IPS-15b (cell line): ENCODE measurements at regions not wholly inside any gene's neighbourhood (a gene's known extent, or its start where the extent isn't known, plus 50 kb on each side); places are given as distances from the start of the nearest gene placed in this dataset.

Experiments
- H3K27me3 ChIP-seq: one replicate; pipeline ENCODE4 v1.6.1; 2013; ENCODE audit warnings: low read length; ENCODE audit not compliant: control insufficient read depth, insufficient read depth
- H3K36me3 ChIP-seq: one replicate; pipeline ENCODE4 v1.6.1; 2013; ENCODE audit warnings: low read length; ENCODE audit not compliant: control insufficient read depth, insufficient read depth
- H3K4me1 ChIP-seq: one replicate; pipeline ENCODE4 v1.6.1; 2013; ENCODE audit warnings: mild to moderate bottlenecking, low read length; ENCODE audit not compliant: control insufficient read depth, insufficient read depth
- H3K4me3 ChIP-seq: one replicate; pipeline ENCODE4 v1.5.1; 2013; ENCODE audit warnings: low read depth, low read length
- H3K9ac ChIP-seq: one replicate; pipeline ENCODE4 v1.6.1; 2013; ENCODE audit warnings: low read depth, mild to moderate bottlenecking, low read length
- H3K9me3 ChIP-seq: one replicate; pipeline ENCODE4 v1.6.1; 2013; ENCODE audit warnings: mild to moderate bottlenecking, low read length; ENCODE audit not compliant: control insufficient read depth, insufficient read depth

DNA sequence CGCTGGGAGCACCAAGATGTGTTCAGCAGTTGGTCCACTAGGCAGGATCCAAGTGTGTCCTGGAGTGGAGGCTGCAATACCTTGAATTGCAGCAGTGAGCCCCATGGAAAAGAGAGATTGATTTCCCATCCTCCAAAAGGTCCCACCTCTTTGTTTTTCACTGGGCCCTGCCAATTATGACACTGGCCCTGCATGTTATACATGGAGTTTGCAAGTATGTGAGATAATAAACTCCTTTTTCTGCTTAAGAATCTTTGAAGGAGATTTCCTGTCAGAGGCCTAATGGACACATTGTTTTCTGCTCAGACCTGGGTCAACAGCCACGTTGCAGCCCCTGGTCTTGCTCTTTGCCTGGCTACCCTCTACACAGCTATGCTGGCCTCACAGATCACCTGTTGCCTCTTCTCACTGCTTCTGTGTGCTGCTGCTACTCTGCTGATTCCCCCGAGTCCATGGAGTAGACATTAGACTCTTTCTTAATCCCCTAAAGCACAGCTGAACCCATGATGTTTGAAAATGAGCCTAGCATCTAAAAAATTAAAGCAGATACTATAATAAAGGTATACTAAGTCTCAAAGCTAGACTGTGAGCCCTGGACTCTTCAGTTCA lies 341.9 kb upstream of the CDH11 start:
- Histone ChIP-seq H3K4me3 (no peak overlapping the region), H3K9ac (no peak overlapping the region), H3K27me3 (no peaks in the 10 kb centered on the region), H3K4me1 (no peaks in the 10 kb centered on the region), H3K9me3 (no peaks in the 10 kb centered on the region), H3K36me3 (no peaks in the 10 kb centered on the region)

DNA sequence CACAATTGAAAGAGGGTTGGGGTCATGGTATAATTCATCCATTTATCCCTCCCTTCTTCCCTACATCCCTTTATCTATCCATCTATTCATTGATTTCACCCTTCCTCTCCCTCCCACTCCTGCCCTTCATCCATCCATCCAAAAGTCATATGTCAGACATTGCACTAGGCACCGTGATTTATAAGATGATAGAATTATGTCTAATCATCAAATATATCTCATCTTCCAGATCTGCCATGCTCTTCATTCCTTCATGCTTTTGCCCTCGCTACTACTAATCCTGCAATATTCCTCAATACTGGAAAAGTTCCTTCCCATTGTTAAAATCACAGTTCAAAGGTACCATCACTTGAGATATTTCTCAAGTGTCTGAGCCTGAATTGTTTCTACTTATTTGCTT lies 335.2 kb upstream of the CDH11 start:
- no peaks in the 10 kb centered on the region for H3K4me1 ChIP-seq
- H3K4me3 ChIP-seq, result no peak overlapping the region
- H3K36me3 ChIP-seq, result no peaks in the 10 kb centered on the region
- H3K27me3 ChIP-seq, result no peaks in the 10 kb centered on the region
- no peaks in the 10 kb centered on the region for H3K9me3 ChIP-seq
- no peak overlapping the region for H3K9ac ChIP-seq

DNA sequence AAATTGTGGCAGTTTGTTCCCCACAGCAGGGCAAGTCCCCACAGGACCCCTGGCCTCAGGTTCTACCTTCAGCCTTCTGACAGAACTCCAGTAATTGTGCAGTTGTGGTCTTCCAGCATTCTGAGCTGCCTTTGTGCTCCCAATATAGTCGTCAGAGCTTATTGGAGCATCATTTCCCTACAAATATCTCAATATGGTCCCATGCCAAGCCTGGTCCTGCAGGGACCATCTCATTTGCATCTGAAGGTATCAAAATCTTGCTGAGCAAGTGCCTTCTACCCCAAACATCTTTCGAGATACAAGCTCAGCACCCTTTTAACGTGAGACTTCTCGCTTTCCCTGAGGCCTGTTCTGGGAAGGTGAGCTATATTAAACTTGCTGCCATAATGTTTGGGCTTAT lies 333.9 kb upstream of the CDH11 start:
- no peaks in the 10 kb centered on the region for H3K27me3 ChIP-seq
- no peak overlapping the region for H3K9ac ChIP-seq
- no peaks in the 10 kb centered on the region for H3K36me3 ChIP-seq
- H3K4me1 ChIP-seq, result no peaks in the 10 kb centered on the region
- no peak overlapping the region for H3K4me3 ChIP-seq
- no peaks in the 10 kb centered on the region for H3K9me3 ChIP-seq

DNA sequence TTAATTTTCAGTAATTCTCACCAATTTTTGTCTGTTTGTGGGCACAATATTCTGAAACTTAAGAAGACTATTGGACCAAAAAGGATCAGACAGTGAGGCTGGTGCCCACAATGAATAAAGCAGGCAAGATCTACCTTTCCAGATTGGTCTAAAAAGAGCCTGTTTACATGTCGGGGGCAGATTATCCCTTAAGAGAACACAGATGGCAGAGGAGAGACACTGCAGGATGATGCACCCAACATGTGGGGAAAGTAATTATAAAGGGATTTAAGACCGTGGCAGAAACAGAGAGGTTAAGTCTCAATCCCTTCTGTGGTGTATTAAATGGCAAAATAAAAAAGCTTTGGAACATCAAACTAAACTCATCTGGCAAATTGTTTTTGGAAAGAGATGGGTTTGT lies 331.8 kb upstream of the CDH11 start:
- H3K4me3 ChIP-seq, result no peak overlapping the region
- no peaks in the 10 kb centered on the region for H3K36me3 ChIP-seq
- H3K9ac ChIP-seq, result no peak overlapping the region
- no peaks in the 10 kb centered on the region for H3K9me3 ChIP-seq
- H3K27me3 ChIP-seq, result no peaks in the 10 kb centered on the region
- H3K4me1 ChIP-seq, result no peaks in the 10 kb centered on the region

DNA sequence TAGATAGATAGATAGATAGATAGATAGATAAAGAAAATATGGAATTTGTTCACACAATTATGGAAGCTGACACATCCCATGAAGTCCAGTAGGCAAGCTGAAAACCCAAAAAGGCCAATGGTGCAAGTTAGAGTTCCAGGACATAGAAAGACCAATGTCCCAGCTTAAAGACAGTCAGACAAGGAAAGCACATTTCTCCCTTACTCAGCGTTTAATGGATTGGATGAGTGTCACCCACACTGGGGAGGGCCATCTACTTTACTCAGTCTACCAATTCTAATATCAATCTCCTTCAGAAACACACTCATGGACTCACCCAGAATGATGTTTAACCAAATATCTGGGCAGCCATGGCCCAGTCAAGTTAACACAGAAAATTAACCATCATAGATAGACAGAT lies 327.7 kb upstream of the CDH11 start:
- Histone ChIP-seq H3K27me3 (no peaks in the 10 kb centered on the region), H3K9me3 (no peaks in the 10 kb centered on the region), H3K9ac (no peak overlapping the region), H3K36me3 (no peaks in the 10 kb centered on the region), H3K4me3 (no peak overlapping the region), H3K4me1 (no peaks in the 10 kb centered on the region)

DNA sequence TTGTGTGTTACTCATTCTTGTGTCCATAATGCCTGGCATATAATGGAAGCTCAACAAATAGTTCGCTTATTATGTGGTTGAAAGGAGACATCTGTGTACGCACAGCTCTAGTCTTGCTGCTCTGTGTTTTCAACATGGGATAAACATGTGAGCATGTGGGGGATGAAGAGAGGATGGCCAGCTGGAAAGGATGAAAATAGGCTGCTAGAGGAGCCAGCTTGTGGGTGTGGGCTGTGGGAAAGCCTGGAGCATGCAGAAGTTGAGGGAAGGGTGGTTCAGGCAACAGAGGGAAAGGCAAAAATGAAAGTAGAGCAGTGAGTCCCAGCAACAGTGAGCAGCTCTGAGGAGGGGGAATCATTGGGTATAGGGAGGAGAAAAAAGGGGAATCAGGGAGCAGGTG lies 324.6 kb upstream of the CDH11 start:
- no peaks in the 10 kb centered on the region for H3K9me3 ChIP-seq
- H3K9ac ChIP-seq, result no peak overlapping the region
- H3K4me1 ChIP-seq, result no peaks in the 10 kb centered on the region
- H3K36me3 ChIP-seq, result no peaks in the 10 kb centered on the region
- no peak overlapping the region for H3K4me3 ChIP-seq
- no peaks in the 10 kb centered on the region for H3K27me3 ChIP-seq

DNA sequence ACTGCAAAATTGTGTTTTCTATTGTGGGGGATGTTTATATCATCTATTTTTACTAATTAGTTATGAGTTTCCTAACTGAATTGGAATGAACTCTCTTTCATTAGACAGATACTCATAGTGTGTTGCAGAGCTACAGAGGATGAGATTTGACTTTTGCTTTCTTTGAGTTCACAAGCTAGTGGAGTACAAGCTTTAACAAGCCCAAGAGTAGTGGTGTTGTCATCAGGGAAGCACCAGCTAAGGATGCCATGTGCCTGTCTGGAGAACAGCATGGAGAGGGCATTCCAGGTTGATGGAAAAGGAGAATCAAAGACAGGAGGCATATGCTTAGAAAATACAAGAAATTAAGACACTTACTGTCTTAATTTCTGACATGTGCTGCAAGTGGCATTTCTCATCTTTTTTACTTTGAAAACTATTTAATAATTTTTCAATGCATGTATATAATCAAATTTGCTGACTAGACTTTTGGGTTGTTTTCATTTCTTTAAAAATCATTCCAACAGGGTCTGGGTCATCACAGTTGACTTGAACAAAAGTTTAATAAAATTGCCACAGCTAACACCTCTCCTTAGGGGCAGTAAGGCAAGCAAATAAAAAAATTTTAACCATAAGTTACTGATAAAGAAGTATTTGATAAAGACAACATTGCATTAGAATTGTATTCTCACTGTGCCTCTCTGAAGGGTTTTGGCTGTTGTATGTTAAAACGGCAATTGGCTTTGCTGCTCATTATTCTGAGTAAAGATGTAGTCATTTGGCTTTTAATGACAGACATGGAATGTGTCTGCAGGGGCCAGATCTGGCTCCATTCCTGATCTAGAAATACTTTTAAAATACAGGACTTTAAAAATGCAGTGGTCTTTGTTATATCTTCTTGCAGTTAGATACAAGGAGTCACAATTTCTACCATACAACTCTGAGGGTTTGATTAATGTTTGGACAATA lies 323.7 kb upstream of the CDH11 start:
- Histone ChIP-seq H3K9ac (no peak overlapping the region), H3K9me3 (no peaks in the 10 kb centered on the region), H3K4me3 (no peak overlapping the region), H3K36me3 (no peaks in the 10 kb centered on the region), H3K27me3 (no peaks in the 10 kb centered on the region), H3K4me1 (no peaks in the 10 kb centered on the region)

DNA sequence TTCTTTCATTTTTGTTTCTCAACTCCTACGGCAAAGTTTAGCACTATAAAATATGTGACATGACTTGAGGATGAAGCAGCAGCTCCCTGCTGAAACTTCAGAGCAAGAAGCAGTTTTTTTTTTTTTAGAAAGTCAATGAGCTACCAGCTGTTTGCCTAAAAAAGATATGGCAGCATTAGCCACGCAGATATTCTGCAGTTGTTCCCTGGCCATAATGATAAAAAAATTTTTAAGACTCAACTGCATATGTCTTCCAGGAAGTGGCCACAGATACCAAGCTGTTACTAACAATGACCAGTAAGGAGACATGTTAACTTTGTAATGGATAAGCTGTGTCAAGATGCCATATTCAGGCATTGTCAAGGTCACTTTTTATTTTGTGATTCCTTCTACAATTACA lies 319.6 kb upstream of the CDH11 start:
- H3K27me3 ChIP-seq, result no peaks in the 10 kb centered on the region
- H3K4me1 ChIP-seq, result no peaks in the 10 kb centered on the region
- H3K4me3 ChIP-seq, result no peak overlapping the region
- no peaks in the 10 kb centered on the region for H3K9me3 ChIP-seq
- H3K9ac ChIP-seq, result no peak overlapping the region
- no peaks in the 10 kb centered on the region for H3K36me3 ChIP-seq

DNA sequence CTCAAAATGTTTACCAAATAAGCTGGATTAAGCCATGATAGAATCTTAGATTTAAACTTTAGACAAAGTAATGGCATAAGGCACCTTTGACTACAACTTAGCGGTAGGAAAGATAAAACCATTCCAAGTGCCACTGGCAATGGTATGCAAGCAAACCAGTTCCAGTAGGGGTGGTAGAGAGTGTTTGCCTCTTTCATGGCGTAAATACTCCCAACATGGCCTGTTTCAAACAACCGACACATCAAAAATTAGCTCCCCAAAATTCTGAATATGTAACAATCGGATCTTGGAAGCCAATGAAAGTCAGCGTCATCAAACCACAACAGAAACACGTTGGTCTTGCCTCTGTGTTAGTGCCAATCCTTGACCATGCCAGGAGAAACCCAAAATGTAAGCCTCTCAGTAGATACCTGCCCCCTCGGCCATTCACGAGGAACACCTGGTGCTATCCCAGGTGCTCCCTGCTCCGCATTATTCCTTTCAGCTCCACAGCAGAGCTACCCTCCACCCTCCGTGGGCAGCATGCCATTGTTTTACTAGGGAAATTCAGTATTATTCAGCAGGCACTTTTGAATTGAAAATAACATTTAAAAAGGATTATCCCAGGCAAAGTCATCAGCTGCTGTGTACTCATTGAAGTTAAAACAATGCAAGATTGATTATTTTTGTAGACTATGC lies 307.8 kb upstream of the CDH11 start:
- Histone ChIP-seq H3K27me3 (no peaks in the 10 kb centered on the region), H3K9me3 (no peaks in the 10 kb centered on the region), H3K4me1 (peaks cover 18% of the 10 kb centered on the region), H3K4me3 (no peak overlapping the region), H3K36me3 (no peaks in the 10 kb centered on the region), H3K9ac (no peak overlapping the region)

DNA sequence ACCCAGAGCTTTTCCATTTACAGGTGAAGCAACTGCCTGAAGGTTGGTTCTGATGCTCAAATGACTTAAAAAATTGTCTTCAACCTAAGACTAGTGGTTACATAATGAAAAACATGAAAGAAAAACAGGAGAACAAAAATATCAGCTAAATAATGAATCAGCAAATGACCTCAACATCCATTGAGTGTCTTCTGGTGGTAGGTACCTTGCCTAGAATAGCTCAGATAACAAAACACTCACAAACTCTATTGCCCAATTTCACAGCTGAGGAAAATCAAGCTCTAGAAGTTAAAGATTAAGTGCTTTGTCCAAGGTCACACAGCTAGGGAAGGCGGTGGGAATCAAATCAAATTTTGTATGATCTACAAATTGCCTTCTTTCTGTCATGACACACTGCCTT lies 304.6 kb upstream of the CDH11 start:
- Histone ChIP-seq H3K27me3 (no peaks in the 10 kb centered on the region), H3K9ac (no peak overlapping the region), H3K4me1 (peaks cover 18% of the 10 kb centered on the region)

DNA sequence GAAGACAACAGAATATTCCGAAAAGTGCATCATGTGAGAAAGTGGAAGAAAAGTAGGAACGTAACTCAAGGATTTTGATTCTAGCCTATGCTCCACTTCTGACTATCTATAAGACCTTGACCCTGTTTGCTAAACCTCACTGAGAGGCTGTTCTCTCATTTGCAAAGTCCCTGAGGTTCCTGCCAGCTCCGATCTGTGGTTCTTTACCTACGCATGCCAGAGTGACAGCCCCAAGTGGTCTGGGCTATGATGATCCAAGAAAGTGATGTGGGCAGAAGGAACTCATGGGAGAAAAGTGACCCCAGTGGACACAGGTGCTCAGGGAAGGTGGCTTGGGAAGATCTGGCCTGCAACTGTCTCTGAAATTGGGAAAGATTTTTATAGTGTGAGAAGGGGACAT lies 301.1 kb upstream of the CDH11 start:
- H3K4me1 ChIP-seq, result no peaks in the 10 kb centered on the region
- no peaks in the 10 kb centered on the region for H3K9me3 ChIP-seq
- no peak overlapping the region for H3K9ac ChIP-seq
- no peaks in the 10 kb centered on the region for H3K36me3 ChIP-seq
- H3K4me3 ChIP-seq, result no peak overlapping the region
- no peaks in the 10 kb centered on the region for H3K27me3 ChIP-seq

More for the DNA sequence above, 304.6 kb upstream of the CDH11 start:
- Histone ChIP-seq H3K4me3 (no peak overlapping the region), H3K36me3 (no peaks in the 10 kb centered on the region), H3K9me3 (no peaks in the 10 kb centered on the region)

DNA sequence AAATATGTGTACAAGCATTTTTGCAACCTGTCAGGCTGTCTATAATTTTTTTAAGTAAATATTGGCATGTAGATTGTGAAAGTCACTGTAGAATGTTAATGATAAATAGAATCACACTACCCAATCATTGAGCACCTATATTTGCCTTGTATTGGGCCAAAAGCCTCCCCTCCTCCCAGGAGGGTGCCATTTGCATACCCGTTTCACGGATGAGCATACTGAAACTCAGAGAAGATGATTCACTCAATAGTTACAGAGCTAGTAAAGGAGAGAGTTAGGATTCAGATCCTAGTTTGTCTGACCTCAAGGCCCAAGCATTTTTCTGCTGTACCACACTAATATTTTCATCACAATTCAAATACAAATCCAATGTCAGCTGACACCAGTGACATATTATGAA lies 299.7 kb upstream of the CDH11 start:
- no peaks in the 10 kb centered on the region for H3K9me3 ChIP-seq
- H3K27me3 ChIP-seq, result no peaks in the 10 kb centered on the region
- H3K36me3 ChIP-seq, result no peaks in the 10 kb centered on the region
- no peaks in the 10 kb centered on the region for H3K4me1 ChIP-seq
- H3K9ac ChIP-seq, result no peak overlapping the region
- H3K4me3 ChIP-seq, result no peak overlapping the region
